Effector CD8-positive, alpha-beta T cell (primary cell): ENCODE measurements at regions not wholly inside any gene's neighbourhood (a gene's known extent, or its start where the extent isn't known, plus 50 kb on each side); places are given as distances from the start of the nearest gene placed in this dataset.

Source experiments
- DNase-seq: peaks from one replicate; lab custom pipeline; 2025; lab: John Stamatoyannopoulos, UW

- DNase-seq = no peak
Measured at GRCh38 chr1:5238351-5239130, 584.1 kb downstream of the AJAP1 start.

- no peak for DNase-seq
Measured at GRCh38 chr1:5235355-5235899, 581.0 kb downstream of the AJAP1 start.

- no peak for DNase-seq
Measured at GRCh38 chr1:5232537-5232936, 578.1 kb downstream of the AJAP1 start.

- no peak for DNase-seq
Measured at GRCh38 chr1:5231541-5232315, 577.3 kb downstream of the AJAP1 start.

- DNase-seq = no peak
Measured at GRCh38 chr1:5227114-5227513, 572.7 kb downstream of the AJAP1 start.

- no peak for DNase-seq
Measured at GRCh38 chr1:5225707-5226704, 571.6 kb downstream of the AJAP1 start.

- DNase-seq = no peak
Measured at GRCh38 chr1:5223206-5223605, 568.8 kb downstream of the AJAP1 start.

- DNase-seq = no peak
Measured at GRCh38 chr1:5222626-5223025, 568.2 kb downstream of the AJAP1 start.

- no peak for DNase-seq
Measured at GRCh38 chr1:5221451-5221850, 567.0 kb downstream of the AJAP1 start.

GRCh38 chr1:5220821-5221220, 566.4 kb downstream of the AJAP1 start:
- DNase-seq = no peak

GRCh38 chr1:5220421-5220820, 566.0 kb downstream of the AJAP1 start:
- DNase-seq = no peak

- no peak for DNase-seq
Measured at GRCh38 chr1:5200006-5200405, 545.6 kb downstream of the AJAP1 start.

- no peak for DNase-seq
Measured at GRCh38 chr1:5198328-5198727, 543.9 kb downstream of the AJAP1 start.

- no peak for DNase-seq
Measured at GRCh38 chr1:5191470-5191869, 537.1 kb downstream of the AJAP1 start.

- no peak for DNase-seq
Measured at GRCh38 chr1:5189384-5189783, 535.0 kb downstream of the AJAP1 start.

GRCh38 chr1:5165762-5166161, 511.4 kb downstream of the AJAP1 start:
- no peak for DNase-seq

- DNase-seq = no peak
Measured at GRCh38 chr1:5164158-5164557, 509.7 kb downstream of the AJAP1 start.

GRCh38 chr1:5161372-5161771, 507.0 kb downstream of the AJAP1 start:
- DNase-seq = no peak

GRCh38 chr1:5157175-5157574, 502.8 kb downstream of the AJAP1 start:
- DNase-seq = no peak

- DNase-seq = no peak
Measured at GRCh38 chr1:5156416-5157120, 502.2 kb downstream of the AJAP1 start.

GRCh38 chr1:5151511-5151910, 497.1 kb downstream of the AJAP1 start:
- no peak for DNase-seq
